KBM-7 (cell line): ENCODE measurements at regions not wholly inside any gene's neighbourhood (a gene's known extent, or its start where the extent isn't known, plus 50 kb on each side); places are given as distances from the start of the nearest gene placed in this dataset.

Experiments
- DNase-seq: peaks from one replicate; pipeline ENCODE4 v3.0.0-alpha.2; 2015
- in situ Hi-C: fragments of 300-500 bp; cut with MboI; formaldehyde crosslinking; loops from 2 replicates; pipeline ENCODE4 v1.14.3; 2020; ENCODE audit warnings: low sequenced_read_pairs, low pct_unique_long_range_greater_than_20kb, mixed read lengths

DNA sequence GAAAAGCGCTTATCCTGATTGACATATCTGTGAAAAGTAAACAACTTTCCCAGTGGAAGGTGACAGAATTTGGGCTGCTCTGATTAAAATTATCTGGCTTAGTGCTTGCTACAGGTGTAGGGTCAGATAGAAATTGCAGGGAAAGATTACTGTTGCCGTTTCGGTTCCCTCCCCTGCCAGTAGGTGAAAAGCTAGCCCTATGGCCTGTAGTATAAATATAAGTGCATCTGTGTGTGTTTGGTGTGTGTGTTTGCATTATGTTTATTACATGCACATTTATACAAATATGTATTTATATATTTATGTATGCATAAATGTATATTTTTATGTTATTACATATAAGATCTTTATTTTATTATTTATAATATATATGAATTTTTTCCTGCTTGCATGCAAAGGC lies 72.3 kb upstream of the VOPP1 start:
- in situ Hi-C loops = no loop called here

DNA sequence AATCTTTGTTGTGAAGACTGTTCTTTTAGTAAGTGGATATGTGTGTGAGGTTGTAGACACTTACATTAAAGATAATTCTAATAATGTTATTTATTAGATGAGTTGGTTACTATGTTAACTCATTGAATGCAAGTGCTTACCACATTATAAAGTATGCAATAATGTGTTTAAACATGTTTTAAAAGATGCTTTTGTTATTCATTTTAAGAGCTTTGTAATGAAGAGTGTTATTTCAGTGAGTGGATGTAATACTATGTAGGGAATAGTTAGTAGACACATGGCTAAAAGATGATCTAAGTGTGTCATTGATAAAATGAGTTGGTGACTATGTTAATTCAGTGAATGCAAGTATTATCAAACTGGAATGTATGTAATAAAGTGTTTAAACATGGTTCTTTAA lies 70.0 kb upstream of the VOPP1 start:
- DNase-seq = no peak
- in situ Hi-C loops = no loop called here

More for the DNA sequence above, 72.3 kb upstream of the VOPP1 start:
- DNase-seq = no peak

DNA sequence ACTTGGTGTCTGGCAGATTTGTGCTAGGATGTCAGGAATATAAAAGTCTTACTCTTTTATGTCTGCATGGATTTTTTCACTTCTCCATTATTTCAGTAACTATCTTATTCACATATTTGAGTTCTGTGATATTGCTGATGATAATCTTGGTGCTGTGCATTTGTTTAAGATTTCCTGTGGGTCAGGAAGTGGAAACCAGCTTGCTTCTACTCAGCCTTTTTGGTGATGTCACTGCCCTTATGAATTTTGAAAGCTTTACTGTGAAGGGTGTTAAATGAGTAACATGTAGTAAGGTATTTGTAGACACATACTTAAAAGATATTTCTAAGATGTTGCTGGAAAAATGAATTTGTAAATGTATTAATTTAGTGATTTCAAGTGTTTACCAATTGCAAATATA lies 69.5 kb upstream of the VOPP1 start:
- in situ Hi-C loops = no loop called here
- DNase-seq = peak; percentile 10

DNA sequence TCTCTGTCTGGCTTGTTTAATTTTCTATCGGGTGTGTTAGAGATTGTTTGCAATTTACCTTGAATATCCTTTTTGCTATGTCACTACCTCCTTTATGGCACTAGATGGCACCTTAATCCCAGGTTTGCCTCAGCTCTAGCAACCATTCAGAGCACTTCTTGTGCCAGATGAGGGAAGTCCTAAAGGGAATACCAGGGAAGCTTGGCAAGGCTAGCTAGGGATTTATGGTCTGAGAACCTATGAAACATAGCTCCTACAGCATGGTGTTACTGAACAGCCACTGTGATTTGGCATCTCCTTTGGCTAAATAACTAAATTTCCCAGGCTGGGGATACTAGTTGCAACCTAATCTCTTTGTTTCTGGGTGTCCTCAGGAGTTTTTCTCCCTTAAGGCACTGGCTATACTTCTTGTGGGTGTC lies 69.0 kb upstream of the VOPP1 start:
- in situ Hi-C loops = no loop called here
- peak; percentile 69 for DNase-seq

DNA sequence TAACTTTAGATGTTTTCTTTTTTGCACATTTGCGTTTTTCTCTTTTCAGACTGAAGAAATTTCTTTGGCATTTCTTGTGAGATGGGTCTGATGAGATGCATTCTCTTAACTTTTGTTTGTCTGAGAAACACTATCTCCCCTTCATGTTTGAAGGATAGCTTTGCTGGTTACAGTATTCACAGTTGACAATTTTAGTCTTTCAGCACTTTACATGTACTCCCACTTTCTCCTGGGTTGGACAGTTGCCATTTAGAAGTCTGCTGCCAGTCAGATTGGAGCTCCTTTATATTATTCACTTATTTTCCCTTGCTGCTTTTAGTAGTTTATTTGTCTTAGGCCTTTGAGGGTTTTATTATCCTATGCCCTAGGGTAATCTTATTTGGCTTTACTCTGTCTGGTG lies 67.3 kb upstream of the VOPP1 start:
- DNase-seq = no peak
- in situ Hi-C loops = no loop called here

DNA sequence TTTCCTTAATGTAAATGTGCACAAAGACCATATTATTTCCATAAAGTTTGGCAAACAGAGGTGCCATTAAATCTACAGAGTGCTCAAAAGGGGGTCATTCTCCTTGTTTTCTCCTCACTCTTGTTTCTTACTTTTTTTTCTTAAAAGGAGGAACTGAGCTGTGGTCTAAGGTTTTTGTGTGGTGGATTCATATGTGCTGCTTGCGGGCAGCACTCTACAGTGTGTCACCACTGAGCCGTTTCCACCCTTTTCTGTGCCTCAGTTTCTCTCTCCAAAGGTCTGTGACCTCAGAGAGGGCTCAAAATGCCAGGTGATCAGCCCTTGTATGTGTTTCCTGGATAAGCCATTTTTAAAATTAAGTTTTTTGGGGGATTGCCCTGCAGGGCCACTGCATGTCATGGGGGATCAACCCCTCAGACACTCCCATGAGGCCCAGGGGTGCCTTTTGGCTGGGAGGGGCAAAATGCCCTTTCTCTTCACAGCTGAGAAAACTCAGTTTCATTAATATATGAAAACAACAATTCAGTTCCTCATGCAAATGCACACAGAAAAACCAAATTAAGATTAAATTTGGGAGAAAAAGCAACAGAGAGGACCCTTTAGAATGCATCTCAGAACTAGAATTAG lies 56.9 kb upstream of the VOPP1 start:
- DNase-seq = no peak
- in situ Hi-C loops = no loop called here

DNA sequence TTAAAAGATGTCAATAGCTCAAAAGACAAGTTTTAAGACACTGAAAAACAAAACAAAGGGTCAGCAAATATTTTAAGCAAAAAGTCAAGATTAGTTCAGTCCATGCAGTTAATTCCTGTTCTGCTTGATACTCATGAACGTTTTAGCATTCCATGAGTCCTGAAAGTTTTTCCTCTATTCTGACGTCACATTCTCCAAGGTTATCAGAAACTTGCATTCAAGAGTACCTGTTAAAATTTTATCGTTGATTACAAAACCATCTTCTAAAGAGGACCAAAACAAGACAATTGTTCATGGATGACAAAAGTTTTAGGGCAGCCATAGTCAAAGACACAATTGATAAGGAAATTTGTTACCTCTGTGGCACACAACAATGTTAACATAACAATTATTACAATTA lies 52.5 kb upstream of the VOPP1 start:
- in situ Hi-C loops = no loop called here
- no peak for DNase-seq

DNA sequence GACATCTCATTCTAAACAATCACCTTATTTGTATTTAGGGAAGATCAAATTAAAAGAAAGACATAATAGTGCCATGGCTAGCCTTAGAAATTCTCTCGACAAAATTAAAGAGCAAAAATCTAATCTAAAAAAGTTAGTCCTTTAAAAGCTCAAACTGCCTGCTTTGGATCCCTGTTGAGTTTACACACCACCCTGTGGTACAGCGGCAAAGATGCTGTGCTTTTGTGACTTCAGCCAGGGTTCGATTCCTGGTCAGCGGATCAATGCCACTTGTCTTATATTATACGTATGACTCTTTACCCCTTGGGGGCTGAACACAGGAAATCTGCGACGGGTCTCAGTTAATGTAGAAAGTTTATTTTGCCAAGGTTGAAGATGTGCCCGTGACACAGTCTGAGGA lies 51.3 kb upstream of the VOPP1 start:
- DNase-seq = no peak
- in situ Hi-C loops = no loop called here

DNA sequence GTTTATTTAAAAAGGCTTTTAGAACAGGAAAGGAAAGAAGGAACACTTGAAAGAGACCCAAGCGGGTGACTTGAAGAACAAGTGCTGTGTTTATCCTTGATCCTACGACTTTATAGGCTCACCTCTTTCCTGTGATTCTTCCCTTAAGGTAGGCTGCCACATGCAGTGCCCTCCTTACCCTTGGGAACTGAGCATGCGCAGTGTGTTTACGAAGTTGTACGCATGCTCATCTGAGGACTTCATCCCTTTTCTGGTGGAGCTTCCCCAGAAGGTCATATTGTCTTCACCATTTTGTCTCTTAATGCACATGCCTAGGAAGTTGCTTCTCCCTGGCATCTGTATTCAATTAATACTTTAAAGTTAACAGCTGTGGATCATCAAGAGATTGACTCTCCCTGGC lies 49.9 kb upstream of the VOPP1 start:
- in situ Hi-C loops = no loop called here
- DNase-seq = no peak
